GM13976 (cell line): ENCODE measurements at regions not wholly inside any gene's neighbourhood (a gene's known extent, or its start where the extent isn't known, plus 50 kb on each side); places are given as distances from the start of the nearest gene placed in this dataset.
"Not testable (repeated sequence)": the region's sequence is repeated elsewhere in the genome, so short reads cannot be mapped to it uniquely, and the experiment has no call there.

Experiments used
- DNase-seq: peaks from one replicate; pipeline ENCODE4 v3.0.0; 2012; ENCODE audit warnings: low spot score
- CTCF ChIP-seq: IDR thresholded peaks from 2 replicates; pipeline ENCODE4 v1.5.1; 2012; ENCODE audit warnings: borderline replicate concordance, mild to moderate bottlenecking; ENCODE audit not compliant: insufficient read depth; ENCODE audit errors: extremely low read depth, missing control alignments, control extremely low read depth
- in situ Hi-C: fragments of 300-500 bp; cut with MboI; formaldehyde crosslinking; loops from one replicate; pipeline ENCODE4 v1.12.0; 2022; ENCODE audit warnings: low sequenced_read_pairs, mixed read lengths, inconsistent platforms; ENCODE audit not compliant: unreplicated experiment

- in situ Hi-C loops, result no loop called here
- TF ChIP-seq CTCF, result no peak
- DNase-seq, result peak; percentile 52
Observed at GRCh38 chr2:584863-585823, 92.1 kb downstream of the TMEM18 start.

- no peak for TF ChIP-seq CTCF
- DNase-seq, result no peak
- in situ Hi-C loops, result no loop called here
Observed at GRCh38 chr2:583666-584065, 93.5 kb downstream of the TMEM18 start.

GRCh38 chr2:582792-583528 lies 94.2 kb downstream of the TMEM18 start:
- in situ Hi-C loops, result no loop called here
- TF ChIP-seq CTCF, result no peak

GRCh38 chr2:582289-582688 lies 94.9 kb downstream of the TMEM18 start:
- DNase-seq, in situ Hi-C loops: not testable (repeated sequence)

More at GRCh38 chr2:582792-583528, 94.2 kb downstream of the TMEM18 start:
- no peak for DNase-seq

GRCh38 chr2:579961-580360 lies 97.2 kb downstream of the TMEM18 start:
- in situ Hi-C loops, result no loop called here
- no peak for TF ChIP-seq CTCF
- no peak for DNase-seq

- in situ Hi-C loops, result no loop called here
- no peak for DNase-seq
- no peak for TF ChIP-seq CTCF
Observed at GRCh38 chr2:579351-579886, 97.8 kb downstream of the TMEM18 start.
